GM18519 (cell line): ENCODE measurements at regions not wholly inside any gene's neighbourhood (a gene's known extent, or its start where the extent isn't known, plus 50 kb on each side); places are given as distances from the start of the nearest gene placed in this dataset.

ENCODE experiments used
- ATAC-seq: cut with Tn5 transposase; IDR thresholded peaks from one replicate; pipeline ENCODE4 v1.9.1; 2021; ENCODE audit warnings: mild to moderate bottlenecking, moderate library complexity; ENCODE audit not compliant: unreplicated experiment, low FRiP score

DNA sequence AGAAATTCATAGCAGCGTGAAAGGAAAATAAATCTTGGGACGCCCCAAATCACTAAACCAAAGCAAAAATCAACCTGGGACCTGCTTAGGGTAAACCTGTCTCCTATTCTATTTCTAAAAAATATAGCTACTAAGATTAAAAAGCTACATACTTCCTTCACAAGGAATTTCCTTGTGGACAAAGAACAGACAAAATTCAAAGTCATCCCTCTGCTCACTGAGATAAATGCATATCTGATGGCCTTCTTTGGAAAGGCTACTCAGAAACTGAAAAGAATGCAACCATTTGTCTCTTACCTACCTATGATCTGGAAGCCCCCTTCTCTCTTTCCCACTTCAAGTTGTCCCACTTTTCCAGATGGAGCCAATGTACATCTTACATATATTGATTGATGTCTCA lies 93.0 kb upstream of the CNOT2 start:
- ATAC-seq = no peak

DNA sequence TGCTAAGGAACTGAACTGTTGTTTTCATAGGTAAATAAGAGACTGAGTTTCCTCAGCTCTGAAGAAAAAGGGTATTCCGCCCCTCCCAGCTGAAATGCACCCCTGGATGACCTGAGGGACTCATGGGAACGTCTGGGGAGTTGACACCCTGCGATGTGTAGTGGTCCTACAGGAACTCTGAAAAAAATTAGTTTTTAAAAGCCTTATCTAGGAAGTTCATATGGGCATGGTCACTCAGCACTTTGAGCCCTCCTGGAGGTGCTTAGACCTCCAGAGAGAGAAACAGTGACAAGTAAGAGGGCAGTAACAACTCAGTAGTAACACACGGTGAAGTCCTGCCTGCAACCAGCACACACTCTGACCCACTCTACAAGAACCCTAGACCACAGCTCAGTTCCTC lies 91.2 kb upstream of the CNOT2 start:
- ATAC-seq = no peak

- ATAC-seq = no peak
Observed at GRCh38 chr12:70154087-70154638, 89.1 kb upstream of the CNOT2 start.

DNA sequence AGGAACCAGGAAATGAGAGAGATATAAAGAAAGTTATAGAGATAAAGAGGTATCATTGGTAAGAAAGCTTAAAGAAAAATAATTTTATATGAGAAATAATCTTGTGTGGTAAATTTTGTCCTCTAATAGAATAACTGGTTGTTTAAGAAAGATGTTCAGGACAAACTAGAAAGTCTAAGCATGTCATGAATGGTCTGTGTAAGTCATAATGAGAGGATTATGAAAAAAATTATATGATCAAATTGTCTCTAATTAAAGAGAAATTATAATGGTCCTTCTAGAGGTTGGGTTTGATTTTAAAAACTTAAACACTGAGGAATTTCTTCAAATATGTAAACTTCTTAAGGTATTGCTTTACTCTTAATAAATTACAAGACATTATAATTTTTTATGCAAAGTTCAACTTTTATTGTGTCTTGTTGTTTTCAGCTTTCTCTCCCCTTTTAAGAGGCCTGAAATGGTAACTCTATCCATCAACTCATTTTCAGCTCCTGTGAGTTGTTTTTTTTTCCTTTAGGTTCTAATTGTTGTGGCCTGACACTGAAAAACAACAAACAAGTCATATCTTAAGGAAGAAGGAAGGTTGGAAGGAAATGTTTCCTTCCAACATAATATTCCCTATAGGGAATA lies 88.2 kb upstream of the CNOT2 start:
- no peak for ATAC-seq

DNA sequence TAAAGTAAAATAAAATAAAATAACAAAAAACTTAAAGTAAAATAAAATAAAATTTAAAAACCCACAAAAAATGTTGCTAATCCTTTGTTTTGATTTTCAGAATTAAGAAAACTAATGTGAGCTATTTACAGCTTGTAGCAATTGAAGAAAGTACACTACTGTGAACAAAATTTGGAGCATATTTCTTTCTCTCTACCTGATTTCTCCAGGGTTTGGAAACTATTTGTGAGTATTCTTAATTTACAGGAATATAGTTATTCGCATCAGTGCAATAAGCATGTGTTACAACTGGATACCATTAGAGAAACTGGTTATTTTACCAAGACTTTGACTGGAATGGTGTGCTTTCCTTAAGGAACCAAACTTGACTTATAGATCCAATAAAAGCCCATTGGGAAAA lies 86.1 kb upstream of the CNOT2 start:
- ATAC-seq = no peak

DNA sequence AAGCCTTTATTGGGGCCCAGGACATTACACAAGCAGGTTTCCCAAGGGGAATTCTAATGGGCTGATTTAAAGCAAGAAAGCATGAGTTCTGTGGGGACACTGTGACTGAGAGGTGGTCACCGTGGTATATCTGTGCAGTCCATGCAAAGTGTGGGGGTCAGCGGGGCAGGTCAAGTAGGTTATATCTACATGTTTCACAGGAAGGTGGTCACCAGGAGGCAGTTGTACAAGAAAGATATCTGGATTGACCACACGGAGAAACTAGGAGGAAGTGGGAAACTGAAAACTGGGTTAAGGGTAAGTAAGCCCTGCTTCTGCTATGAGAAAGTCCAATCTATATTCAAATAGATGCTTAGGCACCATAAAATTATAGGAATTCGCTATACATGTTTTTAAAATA lies 77.8 kb upstream of the CNOT2 start:
- no peak for ATAC-seq

GRCh38 chr12:70176290-70176689 lies 66.9 kb upstream of the CNOT2 start:
- no peak for ATAC-seq

DNA sequence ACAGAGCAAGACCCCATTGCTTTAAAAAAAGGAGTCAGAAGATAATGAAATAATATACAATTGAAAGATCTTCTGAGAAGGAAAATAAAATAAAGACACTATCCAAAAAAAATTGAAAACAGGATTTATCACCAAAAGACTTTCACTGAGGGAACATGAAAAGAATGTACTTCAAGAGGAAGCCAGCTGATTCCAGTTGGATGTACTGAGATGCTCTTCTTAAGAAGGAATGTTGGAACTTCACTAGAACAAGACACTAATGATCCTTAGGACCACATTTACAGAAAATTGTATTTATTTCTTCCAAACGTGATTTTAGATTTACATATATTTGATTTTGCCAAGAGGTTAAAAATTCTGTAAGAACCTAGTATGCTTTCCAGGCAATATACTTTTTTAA lies 65.6 kb upstream of the CNOT2 start:
- ATAC-seq = no peak

DNA sequence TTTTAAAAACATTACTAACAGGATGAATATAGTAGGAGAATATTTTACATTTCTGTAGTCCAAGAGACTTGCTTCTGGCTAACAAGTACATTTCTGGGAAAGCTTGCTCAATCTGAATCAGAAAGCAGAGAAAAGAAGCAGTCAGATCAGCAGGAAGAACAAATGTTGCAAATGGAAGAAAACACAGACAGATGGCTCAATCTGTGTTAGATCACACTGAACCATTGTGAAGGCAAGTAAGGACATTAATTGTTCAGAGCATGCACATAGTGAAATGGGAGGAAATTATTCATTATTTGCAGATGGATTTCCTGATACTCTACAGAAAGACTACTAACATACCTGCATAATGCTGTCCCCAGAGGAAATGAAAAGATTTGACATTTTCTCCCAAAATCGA lies 65.2 kb upstream of the CNOT2 start:
- no peak for ATAC-seq

- no peak for ATAC-seq
Observed at GRCh38 chr12:70180130-70180529, 63.1 kb upstream of the CNOT2 start.

GRCh38 chr12:70185301-70185700 lies 57.9 kb upstream of the CNOT2 start:
- no peak for ATAC-seq

DNA sequence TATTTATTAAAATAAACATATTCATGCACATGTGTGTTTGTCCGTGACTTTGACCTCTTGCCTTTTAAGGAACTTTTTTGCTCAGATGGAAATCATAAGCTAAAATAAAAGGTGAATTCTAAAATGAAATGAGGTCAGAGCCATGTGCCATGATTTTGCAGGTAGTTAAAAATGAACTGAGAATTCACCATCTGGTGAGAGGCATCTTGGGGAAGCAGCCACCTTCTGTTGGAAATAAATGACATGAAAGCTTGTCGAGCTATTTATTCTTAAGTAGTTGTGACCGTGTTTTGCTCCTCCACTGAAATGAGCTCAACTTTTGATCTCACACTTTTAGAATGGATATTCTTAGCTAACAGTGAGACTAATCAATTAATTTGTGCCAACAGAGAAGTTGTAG lies 56.8 kb upstream of the CNOT2 start:
- no peak for ATAC-seq

- no peak for ATAC-seq
Observed at GRCh38 chr12:70190262-70191010, 52.8 kb upstream of the CNOT2 start.
